ENCODE measurements at regions not wholly inside any gene's neighbourhood (a gene's known extent, or its start where the extent isn't known, plus 50 kb on each side); places are given as distances from the start of the nearest gene placed in this dataset.

DNA sequence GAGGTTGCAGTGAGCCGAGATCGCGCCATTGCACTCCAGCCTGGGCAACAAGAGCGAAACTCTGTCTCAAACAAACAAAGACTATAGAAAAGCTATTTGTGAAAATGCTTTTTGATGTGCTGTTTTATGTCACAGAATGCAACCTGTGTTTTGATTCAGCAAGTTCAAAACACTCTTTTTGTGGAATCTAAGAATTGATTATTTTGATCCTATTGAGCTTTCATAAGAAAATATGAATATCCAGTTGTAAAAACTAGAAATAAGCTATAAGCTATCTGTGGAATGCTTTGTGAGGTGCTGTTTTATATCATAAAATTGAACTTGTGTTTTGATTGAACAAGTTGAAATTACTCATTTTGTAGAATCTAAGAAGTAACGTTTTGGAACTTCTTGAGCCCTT lies 110.7 kb upstream of the VPREB1 start:
- intact Hi-C loops (cut with micrococcal nuclease) = loop anchor here (2.0 kb wide), 1 partner anchor 13 kb away; no protein-coding TSS in a partner anchor
- CTCF ChIA-PET = no interaction called here
- TF ChIP-seq, protein P1, sequence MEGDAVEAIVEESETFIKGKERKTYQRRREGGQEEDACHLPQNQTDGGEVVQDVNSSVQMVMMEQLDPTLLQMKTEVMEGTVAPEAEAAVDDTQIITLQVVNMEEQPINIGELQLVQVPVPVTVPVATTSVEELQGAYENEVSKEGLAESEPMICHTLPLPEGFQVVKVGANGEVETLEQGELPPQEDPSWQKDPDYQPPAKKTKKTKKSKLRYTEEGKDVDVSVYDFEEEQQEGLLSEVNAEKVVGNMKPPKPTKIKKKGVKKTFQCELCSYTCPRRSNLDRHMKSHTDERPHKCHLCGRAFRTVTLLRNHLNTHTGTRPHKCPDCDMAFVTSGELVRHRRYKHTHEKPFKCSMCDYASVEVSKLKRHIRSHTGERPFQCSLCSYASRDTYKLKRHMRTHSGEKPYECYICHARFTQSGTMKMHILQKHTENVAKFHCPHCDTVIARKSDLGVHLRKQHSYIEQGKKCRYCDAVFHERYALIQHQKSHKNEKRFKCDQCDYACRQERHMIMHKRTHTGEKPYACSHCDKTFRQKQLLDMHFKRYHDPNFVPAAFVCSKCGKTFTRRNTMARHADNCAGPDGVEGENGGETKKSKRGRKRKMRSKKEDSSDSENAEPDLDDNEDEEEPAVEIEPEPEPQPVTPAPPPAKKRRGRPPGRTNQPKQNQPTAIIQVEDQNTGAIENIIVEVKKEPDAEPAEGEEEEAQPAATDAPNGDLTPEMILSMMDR (IDR thresholded peaks at IDR 0.05) = no peak
- no peaks in the 10 kb centered on the region for H3K27me3 Mint-ChIP-seq
- no peaks in the 10 kb centered on the region for H3K9me3 Mint-ChIP-seq
- no peak overlapping the region for H3K27ac Mint-ChIP-seq
- no peak overlapping the region for H3K4me3 Mint-ChIP-seq
- no peak for ATAC-seq (ENCODE audit: low read depth)
- DNase-seq = no peak
- no peaks in the 10 kb centered on the region for H3K36me3 Mint-ChIP-seq (ENCODE audit: low read depth)
- POLR2A ChIA-PET = interaction anchor here (1.0 to 1.5 kb wide), 3 partner anchors 14 to 23 kb away, joined by 3 to 4 read pairs (median 4); no protein-coding TSS in a partner anchor
- peaks cover 5% of the 10 kb centered on the region for H3K4me1 Mint-ChIP-seq

DNA sequence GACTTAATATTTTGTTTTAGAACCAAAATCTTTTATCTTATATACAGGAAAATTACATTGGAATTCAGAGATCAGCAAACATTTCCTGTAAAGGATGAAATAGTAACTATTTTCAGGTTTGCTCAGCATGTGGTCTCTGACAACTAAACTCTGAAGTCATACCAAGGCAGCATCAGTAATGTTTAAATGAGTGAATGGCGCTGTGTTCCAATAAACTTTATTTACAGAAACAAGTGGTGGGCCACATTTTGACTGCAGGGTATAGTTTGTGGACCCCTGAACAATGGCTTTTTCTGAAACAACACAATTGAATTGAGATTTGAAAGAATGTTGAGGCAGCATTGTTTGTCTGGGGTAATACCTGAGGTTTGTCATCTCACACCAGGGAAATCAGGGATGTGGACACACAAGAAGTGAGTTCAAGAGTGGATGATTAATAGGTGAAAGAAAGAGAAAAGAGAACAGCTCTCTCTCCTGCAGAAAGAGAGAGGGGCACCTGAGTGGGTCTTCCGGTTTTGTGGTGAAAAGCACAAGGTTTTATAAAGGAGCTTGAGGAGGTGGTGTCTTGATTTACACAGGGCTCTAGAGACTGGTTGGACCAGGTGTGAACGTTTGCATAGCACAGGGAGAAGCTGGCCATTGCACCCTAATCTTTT lies 113.5 kb upstream of the VPREB1 start:
- Mint-ChIP-seq H3K27me3 (no peaks in the 10 kb centered on the region), H3K36me3 (ENCODE audit: low read depth) (no peaks in the 10 kb centered on the region), H3K9me3 (no peaks in the 10 kb centered on the region), H3K4me1 (peaks cover 5% of the 10 kb centered on the region), H3K4me3 (no peak overlapping the region), H3K27ac (no peak overlapping the region)
- ATAC-seq (ENCODE audit: low read depth) (no peak), DNase-seq (no peak)
- POLR2A ChIA-PET = interaction anchor here (1.0 to 1.6 kb wide), 3 partner anchors 12 to 20 kb away, joined by 3 to 4 read pairs (median 3); no protein-coding TSS in a partner anchor
- CTCF ChIA-PET = interaction anchor here (1.7 kb wide), 1 partner anchor 13 kb away, joined by 4 read pairs; no protein-coding TSS in a partner anchor
- intact Hi-C loops (cut with micrococcal nuclease) = loop anchor here (2.0 kb wide), 1 partner anchor 20 kb away; no protein-coding TSS in a partner anchor
- TF ChIP-seq, protein P1 (IDR thresholded peaks at IDR 0.05) = no peak

DNA sequence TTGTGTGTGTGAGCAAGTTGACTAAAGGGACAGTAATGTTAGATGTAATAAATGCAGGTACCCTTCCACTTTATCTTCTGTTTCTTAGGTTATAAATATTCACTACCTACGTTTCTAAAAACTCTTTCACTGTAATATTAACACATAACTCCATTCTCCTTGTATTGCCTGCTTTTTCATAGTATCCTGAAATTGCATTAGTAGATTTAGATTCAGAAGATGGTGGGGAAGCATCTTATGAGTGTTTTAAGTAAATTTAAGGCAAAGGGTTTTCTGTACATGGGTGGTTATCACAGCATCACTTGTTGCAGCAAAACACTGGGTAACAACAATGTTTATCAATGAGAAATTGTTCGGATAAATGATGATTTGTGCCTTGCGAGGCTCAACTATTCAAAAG lies 115.2 kb upstream of the VPREB1 start:
- DNase-seq = no peak
- peaks cover 5% of the 10 kb centered on the region for H3K4me1 Mint-ChIP-seq
- no peak overlapping the region for H3K27ac Mint-ChIP-seq
- ATAC-seq (ENCODE audit: low read depth) = no peak
- CTCF ChIA-PET = no interaction called here
- no peaks in the 10 kb centered on the region for H3K36me3 Mint-ChIP-seq (ENCODE audit: low read depth)
- no peak overlapping the region for H3K4me3 Mint-ChIP-seq
- TF ChIP-seq, protein P1 (IDR thresholded peaks at IDR 0.05) = no peak
- POLR2A ChIA-PET = no interaction called here
- intact Hi-C loops (cut with micrococcal nuclease) = no loop called here
- no peaks in the 10 kb centered on the region for H3K27me3 Mint-ChIP-seq
- H3K9me3 Mint-ChIP-seq = no peaks in the 10 kb centered on the region

DNA sequence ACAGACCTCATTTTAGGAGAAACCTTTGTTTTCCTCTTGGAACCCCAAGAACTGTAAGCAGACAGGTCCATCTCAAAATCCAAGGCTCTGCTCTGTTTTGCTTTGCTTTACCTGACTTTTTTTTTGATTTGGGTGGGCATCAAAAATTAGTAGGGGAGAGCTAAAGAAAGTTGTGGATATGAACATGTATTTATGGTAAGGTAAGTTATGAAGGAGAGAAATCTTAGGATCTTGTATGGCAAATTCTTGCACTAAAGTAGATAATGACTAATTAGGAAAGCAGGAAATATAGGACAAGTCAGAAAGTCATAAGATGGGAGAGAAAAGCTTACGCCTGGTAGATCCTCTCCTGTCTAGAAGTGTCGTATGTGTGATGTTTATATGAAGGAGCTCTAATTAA lies 116.1 kb upstream of the VPREB1 start:
- H3K27me3 Mint-ChIP-seq = no peaks in the 10 kb centered on the region
- no peaks in the 10 kb centered on the region for H3K36me3 Mint-ChIP-seq (ENCODE audit: low read depth)
- H3K4me1 Mint-ChIP-seq = peaks cover 5% of the 10 kb centered on the region
- H3K4me3 Mint-ChIP-seq = no peak overlapping the region
- intact Hi-C loops (cut with micrococcal nuclease) = no loop called here
- DNase-seq = no peak
- TF ChIP-seq, protein P1 (IDR thresholded peaks at IDR 0.05) = no peak
- CTCF ChIA-PET = interaction anchor here (0.5 kb wide), 1 partner anchor 9 kb away, joined by 3 read pairs; no protein-coding TSS in a partner anchor
- ATAC-seq (ENCODE audit: low read depth) = no peak
- H3K9me3 Mint-ChIP-seq = no peaks in the 10 kb centered on the region
- no peak overlapping the region for H3K27ac Mint-ChIP-seq
- POLR2A ChIA-PET = no interaction called here

DNA sequence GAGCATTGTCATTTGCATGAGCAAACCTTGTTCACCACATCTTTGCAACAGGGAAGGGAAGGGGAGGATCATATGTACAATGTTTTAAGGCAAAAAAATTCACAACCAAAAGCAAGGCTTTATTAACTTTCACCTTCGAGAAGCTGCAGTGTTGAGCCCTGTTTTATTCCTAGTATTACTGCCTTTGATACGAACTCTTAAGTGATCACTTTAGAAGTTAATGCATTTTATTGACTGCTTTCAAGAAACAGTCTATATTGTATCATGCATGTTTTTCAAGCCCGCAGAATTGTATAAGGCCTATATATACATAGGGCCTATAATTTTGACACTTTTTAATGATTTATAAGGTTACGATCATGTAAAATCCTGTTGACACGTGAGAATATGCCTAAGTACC lies 117.5 kb upstream of the VPREB1 start:
- ATAC-seq (ENCODE audit: low read depth) = no peak
- intact Hi-C loops (cut with micrococcal nuclease) = no loop called here
- Mint-ChIP-seq H3K27me3 (no peaks in the 10 kb centered on the region), H3K4me1 (peaks cover 9% of the 10 kb centered on the region), H3K4me3 (no peak overlapping the region), H3K36me3 (ENCODE audit: low read depth) (no peaks in the 10 kb centered on the region), H3K27ac (no peak overlapping the region), H3K9me3 (no peaks in the 10 kb centered on the region)
- TF ChIP-seq, protein P1 (IDR thresholded peaks at IDR 0.05) = no peak
- CTCF ChIA-PET = interaction anchor here (1.0 kb wide), 1 partner anchor 9 kb away, joined by 4 read pairs; no protein-coding TSS in a partner anchor
- POLR2A ChIA-PET = no interaction called here
- DNase-seq = no peak

All from activated B cell treated with CpG ODN at 0.5 μM for 24 hours (primary cell).